A549 (cell line): ENCODE measurements at regions not wholly inside any gene's neighbourhood (a gene's known extent, or its start where the extent isn't known, plus 50 kb on each side); places are given as distances from the start of the nearest gene placed in this dataset.
"Not testable (repeated sequence)": the region's sequence is repeated elsewhere in the genome, so short reads cannot be mapped to it uniquely, and the experiment has no call there.

Source experiments
- ATAC-seq, 2 experiments: fragments of 200-7000 bp in 1 of 2; fragments of >200 bp in 1 of 2; cut with Nextera tagmentation in 1 of 2; cut with Tn5 transposase in 1 of 2; 3 replicates each; pipeline versions ENCODE4 v1.8.0 to v1.9.1; 2018 to 2020; ENCODE audit warnings: mild to moderate bottlenecking in 1 of 2, moderate library complexity in 1 of 2
- CTCF ChIA-PET: fragments of 300-600 bp; sonication (Branson Sonifier 250); formaldehyde crosslinking; extraction: SDS; loops from one replicate; lab custom pipeline; 2021; ENCODE audit warnings: antibody characterized with exemption, inconsistent platforms; lab: Yijun Ruan, JAX
- POLR2A ChIA-PET: fragments of 350-600 bp; formaldehyde crosslinking; extraction: SDS; loops from one replicate; lab custom pipeline; 2021; ENCODE audit warnings: antibody characterized with exemption, inconsistent platforms; lab: Yijun Ruan, JAX
- DNase-seq, 2 experiments: peaks; one replicate each; pipeline versions ENCODE4 v3.0.0 to v3.0.0-alpha.2; 2011 to 2016; ENCODE audit warnings: low read depth in 1 of 2, low spot score in 1 of 2
- FAIRE-seq: peaks from 2 replicates; lab custom pipeline; 2011; peaks lifted over from hg19 to GRCh38; lab: Jason Lieb, UNC
- H3K27ac ChIP-seq, 2 experiments: fragments of >200 bp; sonication (Bioruptor Twin); formaldehyde crosslinking; 3 replicates each; pipeline ENCODE4 v1.5.1; 2016 to 2017
- H3K4me1 ChIP-seq: fragments of >200 bp; sonication (Bioruptor Twin); formaldehyde crosslinking; 3 replicates; pipeline ENCODE4 v1.6.1; 2016
- H3K4me2 ChIP-seq: fragments of >200 bp; sonication (Bioruptor Twin); formaldehyde crosslinking; 3 replicates; pipeline ENCODE4 v1.6.1; 2016
- H3K4me3 ChIP-seq: fragments of >200 bp; sonication (Bioruptor Twin); formaldehyde crosslinking; 3 replicates; pipeline ENCODE4 v1.5.1; 2016
- H3K9me3 ChIP-seq: fragments of >200 bp; sonication (Bioruptor Twin); formaldehyde crosslinking; 3 replicates; pipeline ENCODE4 v1.6.1; 2016
- ATOH8 ChIP-seq: fragments of 250-450 bp; sonication (Bioruptor Pico); IDR thresholded peaks from 2 replicates; pipeline ENCODE4 v1.5.0; 2020; ENCODE audit warnings: low read depth, mild to moderate bottlenecking, moderate library complexity
- BHLHE40 ChIP-seq: IDR thresholded peaks from 2 replicates; pipeline ENCODE4 v1.6.1; 2012; ENCODE audit warnings: low read depth, low read length, inconsistent platforms
- CTCF ChIP-seq: fragments of >200 bp; sonication (Bioruptor Twin); formaldehyde crosslinking; IDR thresholded peaks from 3 replicates; pipeline ENCODE4 v1.5.1; 2016
- EHF ChIP-seq: fragments of 250-450 bp; sonication (Bioruptor Pico); IDR thresholded peaks from 2 replicates; pipeline ENCODE4 v1.5.0; 2020; ENCODE audit warnings: mild to moderate bottlenecking
- ESRRA ChIP-seq: fragments of 150-350 bp; IDR thresholded peaks from 2 replicates; pipeline ENCODE4 v1.6.1; 2014; ENCODE audit warnings: mild to moderate bottlenecking, low read length, borderline replicate concordance
- FOSL2 ChIP-seq, 2 experiments: fragments of 450-650 bp in 1 of 2; fragments of >200 bp in 1 of 2; sonication (Bioruptor Twin) in 1 of 2; formaldehyde crosslinking; IDR thresholded peaks; 2 replicates each; pipeline versions ENCODE4 v1.5.0 to v1.6.1; 2016 to 2020; ENCODE audit warnings: mild to moderate bottlenecking in 1 of 2, moderate library complexity in 1 of 2
- JUN ChIP-seq, 2 experiments: fragments of >200 bp; sonication (Bioruptor Twin); formaldehyde crosslinking; IDR thresholded peaks; 2 replicates in 1 of 2; 3 replicates in 1 of 2; pipeline ENCODE4 v1.6.1; 2016 to 2017
- KDM5A ChIP-seq: fragments of 200-600 bp; sonication (generic); IDR thresholded peaks from 2 replicates; pipeline ENCODE4 v1.6.1; 2016; ENCODE audit warnings: antibody characterized with exemption, mild to moderate bottlenecking
- MAFK ChIP-seq: fragments of 450-650 bp; IDR thresholded peaks from 2 replicates; pipeline ENCODE4 v1.6.1; 2014; ENCODE audit not compliant: partially characterized antibody
- MAX ChIP-seq: IDR thresholded peaks from 2 replicates; pipeline ENCODE4 v1.6.1; 2012
- NFE2L2 ChIP-seq: fragments of 150-350 bp; conservative IDR thresholded peaks from 2 replicates; pipeline ENCODE4 v1.6.1; 2014; ENCODE audit warnings: low read length
- NR3C1 ChIP-seq: fragments of >200 bp; sonication (Bioruptor Twin); formaldehyde crosslinking; IDR thresholded peaks from 3 replicates; pipeline ENCODE4 v1.6.1; 2017
- RFX5 ChIP-seq: fragments of 450-650 bp; IDR thresholded peaks from 2 replicates; pipeline ENCODE4 v1.7.1; 2014; ENCODE audit warnings: antibody characterized with exemption, mild to moderate bottlenecking, moderate library complexity
- SMC3 ChIP-seq: fragments of >200 bp; sonication (Bioruptor Twin); formaldehyde crosslinking; IDR thresholded peaks from 3 replicates; pipeline ENCODE4 v1.6.1; 2018; ENCODE audit warnings: inconsistent platforms
- TFCP2L1 ChIP-seq: fragments of 250-450 bp; sonication (Bioruptor Pico); IDR thresholded peaks from 2 replicates; pipeline ENCODE4 v1.5.0; 2021; ENCODE audit warnings: mild to moderate bottlenecking
- USF2 ChIP-seq: fragments of 450-650 bp; IDR thresholded peaks from 2 replicates; pipeline ENCODE4 v1.6.1; 2014; ENCODE audit warnings: antibody characterized with exemption
- ZNF302 ChIP-seq: fragments of 250-450 bp; sonication (Bioruptor Pico); IDR thresholded peaks from 2 replicates; pipeline ENCODE4 v1.9.0; 2021; ENCODE audit warnings: inconsistent platforms, mild to moderate bottlenecking, moderate library complexity
- ZSCAN20 ChIP-seq: fragments of 250-450 bp; sonication (Bioruptor Pico); IDR thresholded peaks from 2 replicates; pipeline ENCODE4 v1.8.0; 2022; ENCODE audit warnings: mild to moderate bottlenecking, moderate library complexity
- WGBS: methylation state at CpG from one replicate; pipeline ENCODE4 v1.1.6; 2017; ENCODE audit errors: missing lambda C conversion rate; 5-methylcytosine and 5-hydroxymethylcytosine counted together

- Histone ChIP-seq H3K4me2 (no peak overlapping the region), H3K9me3 (no peaks in the 10 kb centered on the region), H3K27ac (no peak overlapping the region), H3K4me3 (no peak overlapping the region), H3K4me1 (no peaks in the 10 kb centered on the region)
- DNase-seq = no peak
- TF ChIP-seq NFE2L2 = no peak
- 24% methylated on average over 2 of the region's 2 CpGs for WGBS
- ChIA-PET CTCF (no interaction called here), POLR2A (no interaction called here)
- FAIRE-seq = no peak
- ATAC-seq = no peak
Measured at GRCh38 chr6:85856235-85856634, 213.5 kb upstream of the SYNCRIP start.

GRCh38 chr6:85838351-85839119, 195.8 kb upstream of the SYNCRIP start:
- FAIRE-seq, CTCF ChIA-PET: not testable (repeated sequence)

GRCh38 chr6:85828973-85829372, 186.3 kb upstream of the SYNCRIP start:
- no peak overlapping the region for H3K4me2 ChIP-seq
- TF ChIP-seq EHF (CRISPR knock-in tag) (no peak), MAX (no peak), MAFK (no peak), BHLHE40 (no peak), ZNF302 (CRISPR knock-in tag) (no peak), SMC3 (no peak), KDM5A (no peak), ATOH8 (CRISPR knock-in tag) (no peak)
- no peak for ATAC-seq
- CTCF ChIA-PET = no interaction called here
- no peak overlapping the region for H3K27ac ChIP-seq
- no peak for DNase-seq
- H3K4me3 ChIP-seq = no peak overlapping the region
- no peaks in the 10 kb centered on the region for H3K9me3 ChIP-seq
- FAIRE-seq = no peak
- no peaks in the 10 kb centered on the region for H3K4me1 ChIP-seq
- POLR2A ChIA-PET = no interaction called here

More at GRCh38 chr6:85838351-85839119, 195.8 kb upstream of the SYNCRIP start:
- H3K4me2 ChIP-seq, H3K9me3 ChIP-seq, H3K4me3 ChIP-seq, DNase-seq, H3K4me1 ChIP-seq, ATAC-seq, H3K27ac ChIP-seq, POLR2A ChIA-PET: not testable (repeated sequence)
- 65% methylated on average over 4 of the region's 37 CpGs for WGBS

GRCh38 chr6:85826997-85827396, 184.3 kb upstream of the SYNCRIP start:
- no peak for FAIRE-seq
- no peak overlapping the region for H3K4me2 ChIP-seq
- no peaks in the 10 kb centered on the region for H3K4me1 ChIP-seq
- POLR2A ChIA-PET = no interaction called here
- H3K4me3 ChIP-seq = no peak overlapping the region
- CTCF ChIA-PET = no interaction called here
- H3K27ac ChIP-seq = no peak overlapping the region
- no peak for ATAC-seq
- no peak for DNase-seq
- WGBS = no CpG with 5 or more reads among the region's 1 CpG
- TF ChIP-seq FOSL2 (IDR thresholded peaks at IDR 0.05) (no peak), FOSL2 (CRISPR knock-in tag; IDR thresholded peaks at IDR 0.05) (no peak), TFCP2L1 (CRISPR knock-in tag) (no peak), ZSCAN20 (CRISPR knock-in tag) (no peak), NR3C1 (no peak), RFX5 (no peak), USF2 (no peak), SMC3 (no peak), ESRRA (no peak), CTCF (no peak), JUN (IDR thresholded peaks at IDR 0.05) (no peak), ZNF302 (CRISPR knock-in tag) (no peak)
- H3K9me3 ChIP-seq = no peaks in the 10 kb centered on the region
